GM12878 (cell line): ENCODE measurements at regions not wholly inside any gene's neighbourhood (a gene's known extent, or its start where the extent isn't known, plus 50 kb on each side); places are given as distances from the start of the nearest gene placed in this dataset.

Source experiments
- ATAC-seq: fragments of 200-7000 bp; cut with Tn5 transposase; 3 replicates; pipeline ENCODE4 v1.9.1; 2020; ENCODE audit warnings: mild to moderate bottlenecking, moderate library complexity
- BruUV-seq: library from RNA; stranded (reverse); fragments of 400-500 nt; replicated peaks from 2 replicates; lab custom pipeline; 2021; lab: Mats Ljungman, UMichigan
- CTCF ChIA-PET: fragments of 300-600 bp; sonication (Branson Sonifier 250); formaldehyde crosslinking; extraction: SDS; loops from one replicate; lab custom pipeline; 2021; ENCODE audit warnings: inconsistent platforms; lab: Yijun Ruan, JAX
- POLR2A ChIA-PET: fragments of 350-600 bp; formaldehyde crosslinking; extraction: SDS; loops from one replicate; lab custom pipeline; 2021; ENCODE audit warnings: inconsistent platforms; lab: Charles Lee
- RAD21 ChIA-PET: fragments of 300-600 bp; sonication (Branson Sonifier 250); formaldehyde crosslinking; loops from one replicate; lab custom pipeline; 2023; ENCODE audit warnings: antibody characterized with exemption; ENCODE audit not compliant: unreplicated experiment; lab: Charles Lee
- SMC1A ChIA-PET: fragments of 300-600 bp; sonication (Branson Sonifier 250); formaldehyde crosslinking; loops from one replicate; lab custom pipeline; 2023; ENCODE audit not compliant: unreplicated experiment, uncharacterized antibody; lab: Charles Lee
- DNase-seq: peaks from one replicate; pipeline ENCODE4 v3.0.0-alpha.2; 2011; ENCODE audit warnings: low read depth, low spot score
- FAIRE-seq: peaks from 3 replicates; lab custom pipeline; 2011; peaks lifted over from hg19 to GRCh38; lab: Jason Lieb, UNC
- H2AFZ ChIP-seq: 2 replicates; pipeline ENCODE4 v1.6.0; 2011; ENCODE audit warnings: low read depth, low read length, control low read depth; ENCODE audit not compliant: control insufficient read depth
- H3K27ac ChIP-seq: 2 replicates; pipeline ENCODE4 v1.5.1; 2011; ENCODE audit warnings: control low read depth; ENCODE audit not compliant: control insufficient read depth, insufficient read depth
- H3K27me3 ChIP-seq, 2 experiments: replicated peaks in 1 of 2; 2 replicates each; pipeline versions ENCODE4 v1.6.0 to v1.6.1; 2011; ENCODE audit warnings: low read length in 1 of 2; ENCODE audit not compliant: control insufficient read depth in 2 of 2, insufficient read depth in 2 of 2
- H3K36me3 ChIP-seq, 2 experiments: 2 replicates each; pipeline ENCODE4 v1.5.1; 2011; ENCODE audit warnings: low read length in 1 of 2; ENCODE audit not compliant: control insufficient read depth in 2 of 2, insufficient read depth in 2 of 2
- H3K4me1 ChIP-seq: 2 replicates; pipeline ENCODE4 v1.6.1; 2011; ENCODE audit warnings: mild to moderate bottlenecking, low read length, moderate library complexity, mixed read lengths; ENCODE audit not compliant: control insufficient read depth, insufficient read depth
- H3K4me2 ChIP-seq: 2 replicates; pipeline ENCODE4 v1.6.0; 2011; ENCODE audit warnings: control low read depth; ENCODE audit not compliant: control insufficient read depth, insufficient read depth
- H3K4me3 ChIP-seq: fragments of 200-600 bp; sonication (generic); 2 replicates; pipeline ENCODE4 v1.5.1; 2016
- H3K79me2 ChIP-seq: 2 replicates; pipeline ENCODE4 v1.6.0; 2011; ENCODE audit warnings: low read length; ENCODE audit not compliant: control insufficient read depth, insufficient read depth
- H3K9ac ChIP-seq: 2 replicates; pipeline ENCODE4 v1.8.0; 2011; ENCODE audit warnings: low read length, control low read depth, mixed read lengths; ENCODE audit not compliant: control insufficient read depth, insufficient read depth
- H3K9me3 ChIP-seq: replicated peaks from 3 replicates; pipeline ENCODE4 v1.5.1; 2011; ENCODE audit warnings: mild to moderate bottlenecking, low read length; ENCODE audit not compliant: control insufficient read depth, insufficient read depth
- H4K20me1 ChIP-seq: 2 replicates; pipeline ENCODE4 v1.6.0; 2011; ENCODE audit not compliant: control insufficient read depth, insufficient read depth
- CBFB ChIP-seq: IDR thresholded peaks from 2 replicates; pipeline ENCODE4 v1.6.1; 2016; ENCODE audit warnings: antibody characterized with exemption, low read depth
- DPF2 ChIP-seq: fragments of 450-650 bp; IDR thresholded peaks from 2 replicates; pipeline ENCODE4 v1.6.1; 2017; ENCODE audit warnings: mild to moderate bottlenecking
- IRF5 ChIP-seq: fragments of 450-650 bp; IDR thresholded peaks from 2 replicates; pipeline ENCODE4 v1.6.1; 2017; ENCODE audit warnings: borderline replicate concordance
- KAT2A ChIP-seq: conservative IDR thresholded peaks from 2 replicates; pipeline ENCODE4 v1.6.1; 2011; ENCODE audit warnings: low read depth, low read length; ENCODE audit not compliant: control insufficient read depth
- NFXL1 ChIP-seq: fragments of 450-650 bp; IDR thresholded peaks from 2 replicates; pipeline ENCODE4 v1.6.1; 2017; ENCODE audit warnings: antibody characterized with exemption, mild to moderate bottlenecking, borderline replicate concordance
- NR2C2 ChIP-seq: IDR thresholded peaks from 2 replicates; pipeline ENCODE4 v1.6.1; 2011; ENCODE audit warnings: borderline replicate concordance, low read depth; ENCODE audit not compliant: control insufficient read depth, insufficient read length
- POLR2AphosphoS2 ChIP-seq: IDR thresholded peaks from 2 replicates; pipeline ENCODE4 v1.6.1; 2011; ENCODE audit warnings: low read depth, mild to moderate bottlenecking, low read length, improper control_type of control experiment, moderate library complexity
- SIX5 ChIP-seq: IDR thresholded peaks from 2 replicates; pipeline ENCODE4 v1.6.1; 2011; ENCODE audit warnings: mild to moderate bottlenecking, low read depth, low read length, moderate library complexity; ENCODE audit not compliant: severe bottlenecking
- STAT1 ChIP-seq: fragments of 450-650 bp; conservative IDR thresholded peaks from 2 replicates; pipeline ENCODE4 v1.6.1; 2014; ENCODE audit warnings: antibody characterized with exemption, mild to moderate bottlenecking
- SUZ12 ChIP-seq: fragments of 200-600 bp; sonication (generic); IDR thresholded peaks from one replicate; pipeline ENCODE4 v1.6.1; 2018; ENCODE audit warnings: antibody characterized with exemption, mild to moderate bottlenecking; ENCODE audit not compliant: unreplicated experiment
- TCF3 ChIP-seq: IDR thresholded peaks from 2 replicates; pipeline ENCODE4 v1.6.1; 2012; ENCODE audit warnings: low read depth, mild to moderate bottlenecking, low read length, borderline replicate concordance; ENCODE audit not compliant: insufficient read depth
- YBX1 ChIP-seq: fragments of 450-650 bp; IDR thresholded peaks from 2 replicates; pipeline ENCODE4 v1.6.1; 2016; ENCODE audit warnings: antibody characterized with exemption
- ZBED1 ChIP-seq: IDR thresholded peaks from 2 replicates; pipeline ENCODE4 v1.6.1; 2016; ENCODE audit warnings: borderline replicate concordance
- WGBS: methylation state at CpG from one replicate; pipeline ENCODE4 v1.1.6; 2016; ENCODE audit warnings: low lambda C conversion rate; ENCODE audit not compliant: insufficient replicate concordance, insufficient coverage; ENCODE audit errors: missing lambda C conversion rate; 5-methylcytosine and 5-hydroxymethylcytosine counted together
- in situ Hi-C: fragments of 300-500 bp; cut with MboI; formaldehyde crosslinking; loops from 9 replicates; pipeline ENCODE4 v1.14.3; 2018; ENCODE audit warnings: mixed read lengths
- intact Hi-C: fragments of 100-400 bp; cut with micrococcal nuclease; formaldehyde crosslinking; loops from one replicate; pipeline ENCODE4 v1.14.2; 2022; ENCODE audit not compliant: unreplicated experiment
- TF ChIP-seq, protein P1 (sequence below): IDR thresholded peaks from 2 replicates; pipeline ENCODE4 v1.6.1; 2012; ENCODE audit warnings: mild to moderate bottlenecking, low read depth, low read length
- TF ChIP-seq, protein P2 (sequence below): fragments of 150-350 bp; IDR thresholded peaks from 2 replicates; pipeline ENCODE4 v1.6.1; 2014; ENCODE audit warnings: mild to moderate bottlenecking, low read depth, low read length
- TF ChIP-seq, protein P3 (sequence below): fragments of 450-650 bp; IDR thresholded peaks from 2 replicates; pipeline ENCODE4 v1.6.1; 2018; ENCODE audit warnings: mild to moderate bottlenecking, low read depth, moderate library complexity; ENCODE audit not compliant: partially characterized antibody

- BruUV-seq = no TSS peak
- 89% methylated on average over 1 of the region's 1 CpG for WGBS
- no peak for TF ChIP-seq SIX5
- no peak for TF ChIP-seq STAT1
- TF ChIP-seq ZBED1 = no peak
- TF ChIP-seq KAT2A = no peak
- no peak for TF ChIP-seq CBFB
- TF ChIP-seq DPF2 = no peak
- TF ChIP-seq POLR2AphosphoS2 = no peak
- no peak for TF ChIP-seq NFXL1
- TF ChIP-seq SUZ12 = no peak
- no peak for TF ChIP-seq YBX1
- TF ChIP-seq, protein P1, sequence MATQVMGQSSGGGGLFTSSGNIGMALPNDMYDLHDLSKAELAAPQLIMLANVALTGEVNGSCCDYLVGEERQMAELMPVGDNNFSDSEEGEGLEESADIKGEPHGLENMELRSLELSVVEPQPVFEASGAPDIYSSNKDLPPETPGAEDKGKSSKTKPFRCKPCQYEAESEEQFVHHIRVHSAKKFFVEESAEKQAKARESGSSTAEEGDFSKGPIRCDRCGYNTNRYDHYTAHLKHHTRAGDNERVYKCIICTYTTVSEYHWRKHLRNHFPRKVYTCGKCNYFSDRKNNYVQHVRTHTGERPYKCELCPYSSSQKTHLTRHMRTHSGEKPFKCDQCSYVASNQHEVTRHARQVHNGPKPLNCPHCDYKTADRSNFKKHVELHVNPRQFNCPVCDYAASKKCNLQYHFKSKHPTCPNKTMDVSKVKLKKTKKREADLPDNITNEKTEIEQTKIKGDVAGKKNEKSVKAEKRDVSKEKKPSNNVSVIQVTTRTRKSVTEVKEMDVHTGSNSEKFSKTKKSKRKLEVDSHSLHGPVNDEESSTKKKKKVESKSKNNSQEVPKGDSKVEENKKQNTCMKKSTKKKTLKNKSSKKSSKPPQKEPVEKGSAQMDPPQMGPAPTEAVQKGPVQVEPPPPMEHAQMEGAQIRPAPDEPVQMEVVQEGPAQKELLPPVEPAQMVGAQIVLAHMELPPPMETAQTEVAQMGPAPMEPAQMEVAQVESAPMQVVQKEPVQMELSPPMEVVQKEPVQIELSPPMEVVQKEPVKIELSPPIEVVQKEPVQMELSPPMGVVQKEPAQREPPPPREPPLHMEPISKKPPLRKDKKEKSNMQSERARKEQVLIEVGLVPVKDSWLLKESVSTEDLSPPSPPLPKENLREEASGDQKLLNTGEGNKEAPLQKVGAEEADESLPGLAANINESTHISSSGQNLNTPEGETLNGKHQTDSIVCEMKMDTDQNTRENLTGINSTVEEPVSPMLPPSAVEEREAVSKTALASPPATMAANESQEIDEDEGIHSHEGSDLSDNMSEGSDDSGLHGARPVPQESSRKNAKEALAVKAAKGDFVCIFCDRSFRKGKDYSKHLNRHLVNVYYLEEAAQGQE = no peak
- no peak for TF ChIP-seq TCF3
- TF ChIP-seq IRF5 = no peak
- TF ChIP-seq, protein P2, sequence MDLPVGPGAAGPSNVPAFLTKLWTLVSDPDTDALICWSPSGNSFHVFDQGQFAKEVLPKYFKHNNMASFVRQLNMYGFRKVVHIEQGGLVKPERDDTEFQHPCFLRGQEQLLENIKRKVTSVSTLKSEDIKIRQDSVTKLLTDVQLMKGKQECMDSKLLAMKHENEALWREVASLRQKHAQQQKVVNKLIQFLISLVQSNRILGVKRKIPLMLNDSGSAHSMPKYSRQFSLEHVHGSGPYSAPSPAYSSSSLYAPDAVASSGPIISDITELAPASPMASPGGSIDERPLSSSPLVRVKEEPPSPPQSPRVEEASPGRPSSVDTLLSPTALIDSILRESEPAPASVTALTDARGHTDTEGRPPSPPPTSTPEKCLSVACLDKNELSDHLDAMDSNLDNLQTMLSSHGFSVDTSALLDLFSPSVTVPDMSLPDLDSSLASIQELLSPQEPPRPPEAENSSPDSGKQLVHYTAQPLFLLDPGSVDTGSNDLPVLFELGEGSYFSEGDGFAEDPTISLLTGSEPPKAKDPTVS = no peak
- TF ChIP-seq, protein P3, sequence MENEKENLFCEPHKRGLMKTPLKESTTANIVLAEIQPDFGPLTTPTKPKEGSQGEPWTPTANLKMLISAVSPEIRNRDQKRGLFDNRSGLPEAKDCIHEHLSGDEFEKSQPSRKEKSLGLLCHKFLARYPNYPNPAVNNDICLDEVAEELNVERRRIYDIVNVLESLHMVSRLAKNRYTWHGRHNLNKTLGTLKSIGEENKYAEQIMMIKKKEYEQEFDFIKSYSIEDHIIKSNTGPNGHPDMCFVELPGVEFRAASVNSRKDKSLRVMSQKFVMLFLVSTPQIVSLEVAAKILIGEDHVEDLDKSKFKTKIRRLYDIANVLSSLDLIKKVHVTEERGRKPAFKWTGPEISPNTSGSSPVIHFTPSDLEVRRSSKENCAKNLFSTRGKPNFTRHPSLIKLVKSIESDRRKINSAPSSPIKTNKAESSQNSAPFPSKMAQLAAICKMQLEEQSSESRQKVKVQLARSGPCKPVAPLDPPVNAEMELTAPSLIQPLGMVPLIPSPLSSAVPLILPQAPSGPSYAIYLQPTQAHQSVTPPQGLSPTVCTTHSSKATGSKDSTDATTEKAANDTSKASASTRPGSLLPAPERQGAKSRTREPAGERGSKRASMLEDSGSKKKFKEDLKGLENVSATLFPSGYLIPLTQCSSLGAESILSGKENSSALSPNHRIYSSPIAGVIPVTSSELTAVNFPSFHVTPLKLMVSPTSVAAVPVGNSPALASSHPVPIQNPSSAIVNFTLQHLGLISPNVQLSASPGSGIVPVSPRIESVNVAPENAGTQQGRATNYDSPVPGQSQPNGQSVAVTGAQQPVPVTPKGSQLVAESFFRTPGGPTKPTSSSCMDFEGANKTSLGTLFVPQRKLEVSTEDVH = no peak
- no peak for TF ChIP-seq NR2C2
Measured at GRCh38 chr1:183721041-183721440, 67.9 kb upstream of the APOBEC4 start.

More at GRCh38 chr1:183721041-183721440, 67.9 kb upstream of the APOBEC4 start:
- ChIA-PET RAD21 (interaction anchor here (1.2 kb wide), 1 partner anchor 26 kb away, joined by 3 read pairs; no protein-coding TSS in a partner anchor), SMC1A (interaction anchor here (1.2 to 2.0 kb wide), 2 partner anchors 36 to 48 kb away, joined by 3 to 5 read pairs; no protein-coding TSS in a partner anchor), CTCF (interaction anchor here (0.6 to 1.9 kb wide), 2 partner anchors 28 to 194 kb away, joined by 3 to 4 read pairs; no protein-coding TSS in a partner anchor), POLR2A (no interaction called here)
- Histone ChIP-seq H3K27ac (no peak overlapping the region), H3K4me3 (no peak overlapping the region), H3K4me1 (no peaks in the 10 kb centered on the region), H3K36me3 (no peaks in the 10 kb centered on the region), H3K9me3 (no peaks in the 10 kb centered on the region), H3K79me2 (no peaks in the 10 kb centered on the region), H4K20me1 (no peaks in the 10 kb centered on the region), H3K9ac (no peak overlapping the region), H3K27me3 (no peaks in the 10 kb centered on the region), H2AFZ (no peak overlapping the region), H3K4me2 (no peak overlapping the region)
- ATAC-seq = no peak
- DNase-seq = no peak
- in situ Hi-C loops (no loop called here), intact Hi-C loops (no loop called here)
- FAIRE-seq = no peak
